Calu3 (cell line): ENCODE measurements at regions not wholly inside any gene's neighbourhood (a gene's known extent, or its start where the extent isn't known, plus 50 kb on each side); places are given as distances from the start of the nearest gene placed in this dataset.

Source experiments
- BruUV-seq: library from RNA; stranded (reverse); fragments of 400-500 nt; replicated peaks from 2 replicates; lab custom pipeline; 2021; lab: Mats Ljungman, UMichigan
- CTCF ChIA-PET: fragments of 300-600 bp; sonication (Branson Sonifier 250); formaldehyde crosslinking; loops from one replicate; lab custom pipeline; 2022; ENCODE audit warnings: antibody characterized with exemption; lab: Charles Lee
- DNase-seq: peaks from one replicate; pipeline ENCODE4 v3.0.0; 2022
- H3K27ac Mint-ChIP-seq: one replicate; pipeline ENCODE4 v1.8.0; 2022; ENCODE audit warnings: mixed read lengths; ENCODE audit not compliant: unreplicated experiment
- H3K27me3 Mint-ChIP-seq: one replicate; pipeline ENCODE4 v1.8.0; 2022; ENCODE audit warnings: mixed read lengths; ENCODE audit not compliant: unreplicated experiment
- H3K36me3 Mint-ChIP-seq: one replicate; pipeline ENCODE4 v1.8.0; 2022; ENCODE audit warnings: mild to moderate bottlenecking, moderate library complexity, mixed read lengths; ENCODE audit not compliant: insufficient read depth, unreplicated experiment
- H3K4me1 Mint-ChIP-seq: one replicate; pipeline ENCODE4 v1.8.0; 2022; ENCODE audit warnings: mild to moderate bottlenecking, low read depth, mixed read lengths; ENCODE audit not compliant: unreplicated experiment
- H3K4me3 Mint-ChIP-seq: one replicate; pipeline ENCODE4 v1.8.0; 2022; ENCODE audit warnings: mild to moderate bottlenecking, low read depth, moderate library complexity, mixed read lengths; ENCODE audit not compliant: unreplicated experiment
- H3K9me3 Mint-ChIP-seq: one replicate; pipeline ENCODE4 v1.8.0; 2022; ENCODE audit warnings: low read depth, mixed read lengths; ENCODE audit not compliant: unreplicated experiment
- CTCF ChIP-seq: fragments of 200-600 bp; IDR thresholded peaks from one replicate; pipeline ENCODE4 v1.8.0; 2022; ENCODE audit warnings: antibody characterized with exemption; ENCODE audit not compliant: unreplicated experiment
- intact Hi-C: fragments of 100-400 bp; cut with micrococcal nuclease; formaldehyde crosslinking; loops from one replicate; pipeline ENCODE4 v1.10.0; 2022; ENCODE audit not compliant: unreplicated experiment

DNA sequence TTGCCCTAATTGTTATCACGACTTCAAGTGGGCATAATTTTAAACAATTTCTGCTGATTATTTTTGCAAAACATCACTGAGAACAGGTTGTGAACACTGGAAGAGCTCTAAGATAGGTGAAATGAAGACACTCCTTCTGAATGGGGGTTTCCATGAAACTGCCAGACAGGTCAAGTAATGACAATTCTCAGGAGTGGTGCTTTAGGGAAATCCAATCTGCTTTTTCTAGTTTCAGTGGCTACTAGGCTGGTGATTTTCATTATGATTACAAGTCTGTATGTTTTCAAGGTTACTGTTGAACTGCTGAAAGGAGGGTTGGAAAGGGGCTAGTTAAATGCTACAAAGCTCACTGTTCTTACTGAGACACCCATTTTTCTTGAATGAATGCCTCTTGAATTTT lies 1724.2 kb downstream of the PCDH9 start:
- BruUV-seq = no TSS peak
- CTCF ChIA-PET = no interaction called here
- no peaks in the 10 kb centered on the region for H3K4me1 Mint-ChIP-seq
- TF ChIP-seq CTCF = no peak
- no peak for DNase-seq
- no peak overlapping the region for H3K4me3 Mint-ChIP-seq
- peaks cover 3% of the 10 kb centered on the region for H3K9me3 Mint-ChIP-seq
- no peak overlapping the region for H3K27ac Mint-ChIP-seq
- H3K36me3 Mint-ChIP-seq = no peaks in the 10 kb centered on the region
- no peaks in the 10 kb centered on the region for H3K27me3 Mint-ChIP-seq
- intact Hi-C loops = no loop called here

DNA sequence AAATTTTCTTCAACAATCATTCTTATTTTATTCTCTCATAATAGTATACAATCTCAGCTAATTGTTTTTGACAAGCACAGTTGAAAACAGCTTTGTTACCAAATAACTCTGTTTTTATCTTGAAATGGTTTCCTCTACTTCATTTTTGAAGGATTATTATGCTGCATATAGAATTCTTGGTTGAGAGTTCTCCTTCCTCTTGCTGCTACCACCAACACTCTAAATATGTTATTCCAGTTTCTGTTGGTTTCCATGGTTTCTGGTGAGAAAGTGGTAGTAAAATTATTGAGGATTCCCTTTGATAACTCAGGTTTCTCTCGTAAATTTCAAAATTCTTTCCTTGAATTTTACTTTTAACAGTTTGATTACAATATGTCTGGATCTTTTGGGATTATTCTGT lies 1725.9 kb downstream of the PCDH9 start:
- Mint-ChIP-seq H3K27ac (no peak overlapping the region), H3K27me3 (no peaks in the 10 kb centered on the region), H3K9me3 (peaks cover 3% of the 10 kb centered on the region), H3K4me3 (no peak overlapping the region), H3K4me1 (no peaks in the 10 kb centered on the region), H3K36me3 (no peaks in the 10 kb centered on the region)
- intact Hi-C loops = no loop called here
- CTCF ChIA-PET = no interaction called here
- no TSS peak for BruUV-seq
- no peak for DNase-seq
- TF ChIP-seq CTCF = no peak

GRCh38 chr13:65500481-65500880 lies 1729.7 kb downstream of the PCDH9 start:
- Mint-ChIP-seq H3K27ac (no peak overlapping the region), H3K4me3 (no peak overlapping the region), H3K4me1 (no peaks in the 10 kb centered on the region), H3K36me3 (no peaks in the 10 kb centered on the region), H3K27me3 (no peaks in the 10 kb centered on the region), H3K9me3 (peaks cover 2% of the 10 kb centered on the region)
- TF ChIP-seq CTCF = no peak
- CTCF ChIA-PET = no interaction called here
- intact Hi-C loops = no loop called here
- no TSS peak for BruUV-seq
- no peak for DNase-seq

DNA sequence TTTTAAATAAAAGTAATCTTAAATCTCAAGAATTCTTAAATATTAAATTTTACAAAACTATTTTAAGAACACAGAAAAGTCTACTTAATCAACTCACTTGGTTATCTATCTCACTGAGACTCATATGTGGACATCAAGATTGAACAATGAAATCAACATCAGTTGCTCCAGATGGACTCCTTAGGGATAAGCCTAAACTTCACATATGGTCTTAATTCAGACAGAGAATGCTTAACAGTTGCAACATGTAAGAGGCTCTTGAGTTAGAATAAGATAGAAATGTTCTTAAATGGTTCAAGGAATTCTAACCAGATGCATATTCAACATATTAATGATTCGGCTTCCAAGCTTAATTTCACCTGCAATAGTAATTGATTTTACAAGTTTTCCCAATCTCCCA lies 1730.9 kb downstream of the PCDH9 start:
- TF ChIP-seq CTCF = no peak
- DNase-seq = no peak
- no peaks in the 10 kb centered on the region for H3K27me3 Mint-ChIP-seq
- no peak overlapping the region for H3K27ac Mint-ChIP-seq
- intact Hi-C loops = no loop called here
- no peak overlapping the region for H3K4me3 Mint-ChIP-seq
- H3K9me3 Mint-ChIP-seq = peaks cover 2% of the 10 kb centered on the region
- CTCF ChIA-PET = no interaction called here
- no peaks in the 10 kb centered on the region for H3K4me1 Mint-ChIP-seq
- H3K36me3 Mint-ChIP-seq = no peaks in the 10 kb centered on the region
- BruUV-seq = no TSS peak
